Ishikawa (cell line): ENCODE measurements at regions not wholly inside any gene's neighbourhood (a gene's known extent, or its start where the extent isn't known, plus 50 kb on each side); places are given as distances from the start of the nearest gene placed in this dataset.

Experiments used
- CEBPB ChIP-seq: IDR thresholded peaks from 2 replicates; pipeline ENCODE4 v1.6.1; 2012
- CREB1 ChIP-seq: IDR thresholded peaks from 2 replicates; pipeline ENCODE4 v1.6.1; 2012; ENCODE audit warnings: low read depth
- EGR1 ChIP-seq: IDR thresholded peaks from 2 replicates; pipeline ENCODE4 v1.6.1; 2012
- EP300 ChIP-seq: IDR thresholded peaks from 2 replicates; pipeline ENCODE4 v1.6.1; 2012; ENCODE audit warnings: borderline replicate concordance
- MAX ChIP-seq: IDR thresholded peaks from 2 replicates; pipeline ENCODE4 v1.6.1; 2012
- TAF1 ChIP-seq: IDR thresholded peaks from 2 replicates; pipeline ENCODE4 v1.6.1; 2012; ENCODE audit warnings: low read depth, mild to moderate bottlenecking
- TCF12 ChIP-seq: IDR thresholded peaks from 2 replicates; pipeline ENCODE4 v1.6.1; 2012; ENCODE audit warnings: low read depth
- YY1 ChIP-seq: IDR thresholded peaks from 2 replicates; pipeline ENCODE4 v1.6.1; 2012; ENCODE audit warnings: low read depth
- TF ChIP-seq, protein P1 (sequence below): IDR thresholded peaks from 2 replicates; pipeline ENCODE4 v1.6.1; 2012; ENCODE audit warnings: low read depth, mild to moderate bottlenecking

GRCh38 chr22:34829485-34829884 lies 236.5 kb upstream of the ISX start:
- TF ChIP-seq TCF12 (no peak), TAF1 (no peak), MAX (no peak), CEBPB (no peak), EGR1 (no peak), EP300 (no peak), CREB1 (no peak), YY1 (no peak)
- TF ChIP-seq, protein P1, sequence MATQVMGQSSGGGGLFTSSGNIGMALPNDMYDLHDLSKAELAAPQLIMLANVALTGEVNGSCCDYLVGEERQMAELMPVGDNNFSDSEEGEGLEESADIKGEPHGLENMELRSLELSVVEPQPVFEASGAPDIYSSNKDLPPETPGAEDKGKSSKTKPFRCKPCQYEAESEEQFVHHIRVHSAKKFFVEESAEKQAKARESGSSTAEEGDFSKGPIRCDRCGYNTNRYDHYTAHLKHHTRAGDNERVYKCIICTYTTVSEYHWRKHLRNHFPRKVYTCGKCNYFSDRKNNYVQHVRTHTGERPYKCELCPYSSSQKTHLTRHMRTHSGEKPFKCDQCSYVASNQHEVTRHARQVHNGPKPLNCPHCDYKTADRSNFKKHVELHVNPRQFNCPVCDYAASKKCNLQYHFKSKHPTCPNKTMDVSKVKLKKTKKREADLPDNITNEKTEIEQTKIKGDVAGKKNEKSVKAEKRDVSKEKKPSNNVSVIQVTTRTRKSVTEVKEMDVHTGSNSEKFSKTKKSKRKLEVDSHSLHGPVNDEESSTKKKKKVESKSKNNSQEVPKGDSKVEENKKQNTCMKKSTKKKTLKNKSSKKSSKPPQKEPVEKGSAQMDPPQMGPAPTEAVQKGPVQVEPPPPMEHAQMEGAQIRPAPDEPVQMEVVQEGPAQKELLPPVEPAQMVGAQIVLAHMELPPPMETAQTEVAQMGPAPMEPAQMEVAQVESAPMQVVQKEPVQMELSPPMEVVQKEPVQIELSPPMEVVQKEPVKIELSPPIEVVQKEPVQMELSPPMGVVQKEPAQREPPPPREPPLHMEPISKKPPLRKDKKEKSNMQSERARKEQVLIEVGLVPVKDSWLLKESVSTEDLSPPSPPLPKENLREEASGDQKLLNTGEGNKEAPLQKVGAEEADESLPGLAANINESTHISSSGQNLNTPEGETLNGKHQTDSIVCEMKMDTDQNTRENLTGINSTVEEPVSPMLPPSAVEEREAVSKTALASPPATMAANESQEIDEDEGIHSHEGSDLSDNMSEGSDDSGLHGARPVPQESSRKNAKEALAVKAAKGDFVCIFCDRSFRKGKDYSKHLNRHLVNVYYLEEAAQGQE = no peak
